ENCODE measurements at regions not wholly inside any gene's neighbourhood (a gene's known extent, or its start where the extent isn't known, plus 50 kb on each side); places are given as distances from the start of the nearest gene placed in this dataset.

GRCh38 chr13:37475151-37475550 lies 123.4 kb downstream of the POSTN start:
- TF ChIP-seq REST (IDR thresholded peaks at IDR 0.05; ENCODE audit: low read depth) (no peak), YY1 (IDR thresholded peaks at IDR 0.05; ENCODE audit: low read depth) (no peak), CEBPB (IDR thresholded peaks at IDR 0.05) (no peak), EP300 (IDR thresholded peaks at IDR 0.05; ENCODE audit: borderline replicate concordance) (no peak), RAD21 (IDR thresholded peaks at IDR 0.05; ENCODE audit: low read depth) (no peak), FOXM1 (IDR thresholded peaks at IDR 0.05; ENCODE audit: borderline replicate concordance, low read depth) (no peak), MAX (IDR thresholded peaks at IDR 0.05) (no peak), CREB1 (IDR thresholded peaks at IDR 0.05; ENCODE audit: low read depth) (no peak), TCF12 (IDR thresholded peaks at IDR 0.05; ENCODE audit: low read depth) (no peak), TAF1 (IDR thresholded peaks at IDR 0.05; ENCODE audit: low read depth) (no peak)

Measured in Ishikawa (cell line).